HG03439 (cell line): ENCODE measurements at regions not wholly inside any gene's neighbourhood (a gene's known extent, or its start where the extent isn't known, plus 50 kb on each side); places are given as distances from the start of the nearest gene placed in this dataset.

Source experiments
- ATAC-seq: cut with Tn5 transposase; IDR thresholded peaks from one replicate; pipeline ENCODE4 v1.9.1; 2021; ENCODE audit warnings: mild to moderate bottlenecking, moderate library complexity; ENCODE audit not compliant: unreplicated experiment

GRCh38 chr2:22626621-22627020 lies 758.4 kb upstream of the KLHL29 start:
- no peak for ATAC-seq

DNA sequence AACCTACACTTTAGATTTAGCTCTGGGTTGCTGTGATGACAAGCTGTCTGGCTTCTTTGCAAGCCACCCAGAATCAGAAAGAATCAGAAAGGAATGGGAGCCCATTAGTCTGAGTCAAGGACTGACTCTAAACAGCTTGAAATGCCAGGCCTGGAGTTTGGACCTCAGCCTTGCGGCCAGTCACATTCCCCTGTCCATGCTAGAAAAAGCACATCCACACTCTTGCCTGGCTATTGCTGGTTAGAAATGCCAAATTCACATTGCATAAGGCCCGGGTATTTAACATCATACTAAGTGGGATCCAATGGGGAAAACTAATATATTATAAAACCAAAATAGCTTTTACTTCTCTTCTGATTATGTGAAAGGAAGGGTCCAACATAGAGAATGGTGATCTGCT lies 756.8 kb upstream of the KLHL29 start:
- no peak for ATAC-seq

GRCh38 chr2:22628906-22629305 lies 756.1 kb upstream of the KLHL29 start:
- no peak for ATAC-seq

- no peak for ATAC-seq
Measured at GRCh38 chr2:22634167-22634566, 750.8 kb upstream of the KLHL29 start.

- no peak for ATAC-seq
Measured at GRCh38 chr2:22656426-22656825, 728.6 kb upstream of the KLHL29 start.

DNA sequence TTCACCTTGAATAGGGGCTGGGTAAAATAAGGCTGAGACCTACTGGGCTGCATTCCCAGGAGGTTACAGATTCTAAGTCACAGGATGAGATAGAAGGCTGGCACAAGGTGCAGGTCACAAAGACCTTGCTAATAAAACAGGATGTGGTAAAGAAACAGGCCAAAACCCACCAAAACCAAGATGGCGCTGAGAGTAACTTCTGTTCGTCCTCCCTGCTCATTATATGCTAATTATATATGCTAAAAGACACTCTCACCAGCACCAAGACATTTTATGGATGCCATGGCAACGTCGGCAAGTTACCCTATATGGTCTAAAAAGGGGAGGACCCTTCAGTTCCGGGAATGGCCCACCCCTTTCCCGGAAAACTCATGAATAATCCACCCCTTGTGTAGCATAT lies 711.5 kb upstream of the KLHL29 start:
- ATAC-seq, result no peak

DNA sequence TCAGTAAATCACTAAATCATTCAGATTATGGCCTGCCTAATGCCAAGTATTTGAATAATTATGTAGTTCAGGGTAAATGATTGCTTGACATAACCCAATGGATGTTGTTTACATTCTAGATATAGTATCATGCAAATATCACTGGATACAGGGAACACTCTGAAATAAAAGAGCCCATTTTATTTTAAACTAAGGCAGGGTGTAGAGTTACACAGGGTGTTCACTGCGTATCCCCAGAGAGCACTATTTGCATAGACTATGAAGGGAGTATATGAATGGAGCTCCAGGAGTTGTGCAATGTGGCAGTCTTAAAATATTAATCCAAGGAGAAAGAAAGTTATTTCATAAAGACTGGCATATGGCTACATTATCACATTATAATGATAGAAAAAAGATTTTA lies 701.1 kb upstream of the KLHL29 start:
- no peak for ATAC-seq

- ATAC-seq, result no peak
Measured at GRCh38 chr2:22690096-22690495, 694.9 kb upstream of the KLHL29 start.

DNA sequence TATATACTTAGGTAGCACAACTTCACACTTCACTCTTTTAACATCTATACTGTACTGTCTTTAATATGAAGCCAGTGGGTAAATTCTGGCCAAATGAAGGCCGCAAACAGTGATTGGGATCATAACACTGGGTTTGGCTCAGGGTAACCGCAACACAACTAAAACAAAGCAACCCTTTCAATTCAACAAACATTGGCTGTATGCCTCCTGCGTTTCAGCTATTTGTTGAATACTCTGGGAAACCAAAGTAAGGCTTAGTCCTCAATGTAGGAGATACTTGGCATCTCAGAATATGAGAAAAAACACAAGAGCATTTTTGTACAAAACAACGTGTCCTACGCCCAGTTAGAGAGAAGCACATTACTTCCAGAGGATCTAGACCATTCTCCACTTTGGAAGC lies 693.3 kb upstream of the KLHL29 start:
- ATAC-seq, result no peak

- ATAC-seq, result no peak
Measured at GRCh38 chr2:22692746-22693145, 692.2 kb upstream of the KLHL29 start.

- ATAC-seq, result no peak
Measured at GRCh38 chr2:22694300-22694699, 690.7 kb upstream of the KLHL29 start.

- ATAC-seq, result no peak
Measured at GRCh38 chr2:22694856-22695255, 690.1 kb upstream of the KLHL29 start.

GRCh38 chr2:22697054-22697788 lies 687.8 kb upstream of the KLHL29 start:
- ATAC-seq, result no peak

- ATAC-seq, result no peak
Measured at GRCh38 chr2:22701561-22702160, 683.3 kb upstream of the KLHL29 start.

GRCh38 chr2:22703286-22703920 lies 681.6 kb upstream of the KLHL29 start:
- no peak for ATAC-seq

GRCh38 chr2:22719396-22719795 lies 665.6 kb upstream of the KLHL29 start:
- no peak for ATAC-seq

DNA sequence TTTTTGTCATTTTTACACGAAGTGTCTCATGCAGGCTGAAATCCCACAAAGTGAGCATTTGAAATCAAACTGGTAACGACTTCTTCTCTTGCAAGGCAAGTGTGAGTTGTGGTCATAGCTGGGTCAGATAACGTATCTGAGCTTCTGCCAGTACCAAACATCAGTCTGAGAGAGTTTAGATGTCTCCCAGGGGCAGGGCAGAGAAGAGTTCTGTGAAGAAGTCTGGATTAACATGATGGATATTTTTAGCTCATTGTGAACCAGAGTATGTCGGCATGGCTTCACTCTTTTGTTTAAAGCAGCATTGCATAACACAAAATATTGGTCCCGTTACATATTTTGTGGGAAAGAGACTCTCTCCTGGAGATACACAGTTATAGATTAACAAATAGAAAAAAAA lies 655.5 kb upstream of the KLHL29 start:
- ATAC-seq, result no peak

GRCh38 chr2:22734373-22735045 lies 650.5 kb upstream of the KLHL29 start:
- no peak for ATAC-seq

GRCh38 chr2:22737144-22737543 lies 647.8 kb upstream of the KLHL29 start:
- no peak for ATAC-seq

- ATAC-seq, result no peak
Measured at GRCh38 chr2:22741216-22741615, 643.8 kb upstream of the KLHL29 start.

DNA sequence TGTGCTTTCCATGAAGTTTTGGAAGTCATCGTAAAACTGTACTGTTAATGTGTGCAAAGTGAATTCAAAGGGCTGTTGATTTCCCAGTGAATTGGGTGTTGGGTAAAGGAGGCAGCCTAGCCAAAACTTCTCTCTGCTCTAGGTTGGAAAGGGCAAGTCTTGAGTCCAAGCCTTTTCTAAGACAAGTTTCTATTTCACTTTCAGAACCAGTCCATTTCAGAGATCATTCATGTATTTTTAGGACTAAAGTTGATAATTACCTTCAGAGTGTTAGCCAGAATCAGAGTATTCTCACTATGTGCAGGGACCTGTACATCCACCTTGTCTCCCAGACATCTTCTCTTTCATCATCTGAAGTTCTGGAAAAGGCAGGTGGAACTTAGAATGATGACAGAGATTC lies 636.1 kb upstream of the KLHL29 start:
- ATAC-seq, result no peak

DNA sequence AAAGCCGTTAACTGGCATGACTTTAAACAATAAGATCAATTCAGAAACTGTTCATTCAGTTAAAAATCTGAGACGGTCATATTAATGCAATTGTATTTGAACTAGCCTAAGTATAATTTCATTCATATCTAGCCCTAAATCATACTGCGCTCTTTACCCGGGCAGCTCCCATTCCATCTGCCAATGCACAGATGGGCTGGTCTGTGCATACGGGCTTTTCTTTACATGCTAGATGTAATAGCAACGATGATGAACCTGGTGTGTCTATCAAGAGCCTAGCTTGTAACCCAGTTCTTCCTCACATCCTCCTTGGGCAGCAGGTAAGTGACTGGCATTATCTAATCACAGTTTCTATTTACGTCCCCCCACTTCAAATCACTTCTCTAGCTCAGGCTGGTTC lies 631.5 kb upstream of the KLHL29 start:
- ATAC-seq, result no peak
